ENCODE measurements at regions not wholly inside any gene's neighbourhood (a gene's known extent, or its start where the extent isn't known, plus 50 kb on each side); places are given as distances from the start of the nearest gene placed in this dataset.

DNA sequence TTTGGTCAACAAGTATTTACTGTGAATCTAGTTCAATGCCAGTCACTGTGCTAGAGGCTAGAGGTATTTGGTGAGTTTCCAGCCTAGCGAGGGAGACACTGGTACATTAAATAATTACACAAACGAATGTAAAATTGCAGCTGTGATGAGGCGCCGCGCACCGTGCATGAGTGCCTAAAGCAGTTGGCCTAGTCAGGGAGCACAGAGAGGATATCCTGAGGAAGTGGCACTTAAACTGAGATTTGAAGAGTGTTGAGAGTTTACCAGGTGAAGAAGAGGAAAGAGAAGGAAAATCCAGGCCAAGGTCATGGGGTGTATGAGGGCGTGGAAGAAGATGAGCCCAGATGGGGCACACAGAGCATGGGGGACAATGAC is 157.6 kb upstream of the NDUFV2 start:
- WGBS, 2 donors: 52 to 53% methylated on average over 7 of the region's 7 CpGs
- Histone ChIP-seq H3K9me3 (no peaks in the 10 kb centered on the region), H3K27ac (no peak overlapping the region), H3K36me3 (no peaks in the 10 kb centered on the region), H3K27me3 (no peaks in the 10 kb centered on the region), H3K4me3 (replicated peaks in 1 of 3) (no peak overlapping the region), H3K4me1 (no peaks in the 10 kb centered on the region)
- intact Hi-C loops (cut with DNase I): no loop called here
- TF ChIP-seq, protein P1, sequence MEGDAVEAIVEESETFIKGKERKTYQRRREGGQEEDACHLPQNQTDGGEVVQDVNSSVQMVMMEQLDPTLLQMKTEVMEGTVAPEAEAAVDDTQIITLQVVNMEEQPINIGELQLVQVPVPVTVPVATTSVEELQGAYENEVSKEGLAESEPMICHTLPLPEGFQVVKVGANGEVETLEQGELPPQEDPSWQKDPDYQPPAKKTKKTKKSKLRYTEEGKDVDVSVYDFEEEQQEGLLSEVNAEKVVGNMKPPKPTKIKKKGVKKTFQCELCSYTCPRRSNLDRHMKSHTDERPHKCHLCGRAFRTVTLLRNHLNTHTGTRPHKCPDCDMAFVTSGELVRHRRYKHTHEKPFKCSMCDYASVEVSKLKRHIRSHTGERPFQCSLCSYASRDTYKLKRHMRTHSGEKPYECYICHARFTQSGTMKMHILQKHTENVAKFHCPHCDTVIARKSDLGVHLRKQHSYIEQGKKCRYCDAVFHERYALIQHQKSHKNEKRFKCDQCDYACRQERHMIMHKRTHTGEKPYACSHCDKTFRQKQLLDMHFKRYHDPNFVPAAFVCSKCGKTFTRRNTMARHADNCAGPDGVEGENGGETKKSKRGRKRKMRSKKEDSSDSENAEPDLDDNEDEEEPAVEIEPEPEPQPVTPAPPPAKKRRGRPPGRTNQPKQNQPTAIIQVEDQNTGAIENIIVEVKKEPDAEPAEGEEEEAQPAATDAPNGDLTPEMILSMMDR (IDR thresholded peaks at IDR 0.05): no peak
- no peak for TF ChIP-seq POLR2A (IDR thresholded peaks at IDR 0.05)
- DNase-seq: no peak

DNA sequence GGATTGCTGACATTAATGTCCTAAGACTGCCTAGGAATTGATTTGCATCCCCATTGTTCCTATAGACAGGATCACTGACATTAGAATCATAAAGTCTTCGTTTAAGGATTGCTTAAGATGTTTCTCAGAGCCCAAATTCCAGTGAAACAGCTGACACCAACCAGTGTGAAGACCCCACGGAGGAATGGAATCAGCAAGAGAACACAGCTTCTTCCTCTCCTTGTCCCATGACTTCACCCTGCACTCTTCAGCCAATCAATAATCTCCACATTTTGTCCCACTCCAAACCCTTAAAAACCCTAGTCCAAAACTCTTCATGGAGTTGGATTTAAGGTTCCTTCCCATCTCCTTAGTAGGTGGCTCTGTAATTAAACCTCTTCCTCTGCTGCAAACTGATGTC is 157.0 kb upstream of the NDUFV2 start:
- DNase-seq: no peak
- intact Hi-C loops (cut with DNase I): no loop called here
- no peaks in the 10 kb centered on the region for H3K36me3 ChIP-seq
- H3K27ac ChIP-seq: no peak overlapping the region
- H3K27me3 ChIP-seq: no peaks in the 10 kb centered on the region
- no peak for TF ChIP-seq POLR2A (IDR thresholded peaks at IDR 0.05)
- TF ChIP-seq, protein P1 (IDR thresholded peaks at IDR 0.05): no peak
- 41 to 44% methylated on average over 2 of the region's 2 CpGs for WGBS, 2 donors
- H3K9me3 ChIP-seq: no peaks in the 10 kb centered on the region
- H3K4me3 ChIP-seq (replicated peaks in 1 of 3): no peak overlapping the region
- H3K4me1 ChIP-seq: no peaks in the 10 kb centered on the region

DNA sequence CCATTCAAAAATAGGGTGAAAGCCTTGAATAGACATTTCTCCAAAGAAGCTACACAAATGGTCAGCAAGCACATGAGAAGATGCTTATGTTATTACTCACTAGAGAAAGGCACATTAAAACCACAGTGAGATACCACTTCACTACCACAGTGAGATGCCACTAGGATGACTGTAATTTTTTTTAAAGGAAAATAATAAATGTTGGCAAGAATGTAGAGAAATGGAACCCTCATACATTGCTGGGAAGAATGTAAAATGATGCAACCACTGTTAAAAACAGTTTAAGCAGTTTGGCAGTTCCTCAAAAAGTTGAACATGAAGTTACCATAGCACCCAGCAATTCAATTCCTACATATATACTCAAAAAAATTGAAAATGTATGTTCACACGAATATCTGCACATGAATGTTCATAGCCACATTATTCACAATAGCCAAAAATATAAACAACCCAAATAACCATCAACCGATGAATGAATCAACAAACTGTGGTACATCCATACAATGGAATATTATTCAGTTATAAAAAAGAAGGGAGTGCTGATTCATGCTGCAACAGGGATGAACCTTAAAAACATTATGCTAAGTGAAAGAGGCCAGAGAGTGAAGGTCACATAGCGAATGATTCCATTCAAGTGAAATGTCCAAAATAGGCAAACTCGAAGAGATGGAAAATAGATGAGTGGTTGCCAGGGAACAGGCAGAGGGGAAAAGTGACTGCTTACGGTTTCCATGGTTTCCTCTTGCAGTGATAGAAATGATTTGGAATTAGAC is 156.2 kb upstream of the NDUFV2 start:
- Histone ChIP-seq H3K4me3 (replicated peaks in 1 of 3) (no peak overlapping the region), H3K27ac (no peak overlapping the region), H3K36me3 (no peaks in the 10 kb centered on the region), H3K4me1 (no peaks in the 10 kb centered on the region), H3K9me3 (no peaks in the 10 kb centered on the region), H3K27me3 (no peaks in the 10 kb centered on the region)
- 83 to 94% methylated on average over 5 of the region's 5 CpGs for WGBS, 2 donors
- DNase-seq: no peak
- intact Hi-C loops (cut with DNase I): no loop called here
- TF ChIP-seq, protein P1 (IDR thresholded peaks at IDR 0.05): no peak
- TF ChIP-seq POLR2A (IDR thresholded peaks at IDR 0.05): no peak

DNA sequence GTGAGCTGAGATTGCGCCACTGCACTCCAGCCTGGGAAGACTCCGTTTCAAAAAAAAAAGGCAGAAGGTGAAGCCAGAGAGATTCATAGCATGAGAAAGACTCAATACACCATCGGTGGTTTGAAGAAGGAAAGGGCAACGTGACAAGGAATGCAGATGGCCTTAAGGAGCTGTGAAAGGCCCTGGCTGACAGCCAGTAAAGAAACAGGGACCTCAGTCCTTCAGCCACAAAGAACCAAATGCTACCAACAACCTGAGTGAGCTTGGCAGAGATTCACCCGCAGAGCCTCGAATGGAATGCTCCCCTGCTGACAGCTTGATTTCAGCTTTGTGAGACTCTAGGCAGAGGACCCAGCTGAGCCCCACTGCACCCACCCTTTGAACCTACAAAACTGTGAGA is 154.9 kb upstream of the NDUFV2 start:
- H3K27me3 ChIP-seq: no peaks in the 10 kb centered on the region
- WGBS, 2 donors: 47 to 51% methylated on average over 6 of the region's 6 CpGs
- no peak overlapping the region for H3K4me3 ChIP-seq (replicated peaks in 1 of 3)
- DNase-seq: no peak
- intact Hi-C loops (cut with DNase I): no loop called here
- H3K36me3 ChIP-seq: no peaks in the 10 kb centered on the region
- TF ChIP-seq, protein P1 (IDR thresholded peaks at IDR 0.05): no peak
- TF ChIP-seq POLR2A (IDR thresholded peaks at IDR 0.05): no peak
- H3K27ac ChIP-seq: no peak overlapping the region
- no peaks in the 10 kb centered on the region for H3K4me1 ChIP-seq
- no peaks in the 10 kb centered on the region for H3K9me3 ChIP-seq

DNA sequence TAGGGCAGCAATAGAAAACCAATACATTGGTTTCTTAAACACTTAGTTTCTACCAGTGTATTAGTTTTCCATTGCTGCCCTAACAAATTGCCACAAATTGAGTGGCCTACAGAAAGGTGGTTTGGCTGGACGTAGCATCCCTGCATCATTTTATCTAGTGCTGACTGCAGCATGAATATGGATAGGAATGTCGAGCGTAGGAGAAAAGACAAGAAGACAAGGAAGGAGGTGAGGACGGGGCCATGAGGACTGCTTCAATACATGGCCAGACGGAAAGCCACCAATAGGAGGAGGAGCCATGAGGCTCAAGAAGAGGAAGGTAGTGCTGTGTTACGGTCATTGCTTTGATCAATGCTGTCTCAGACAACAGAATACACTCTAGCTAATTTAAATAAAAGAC is 154.5 kb upstream of the NDUFV2 start:
- H3K9me3 ChIP-seq: no peaks in the 10 kb centered on the region
- no peaks in the 10 kb centered on the region for H3K4me1 ChIP-seq
- WGBS, 2 donors: 89% methylated on average over 6 of the region's 6 CpGs
- H3K4me3 ChIP-seq (replicated peaks in 1 of 3): no peak overlapping the region
- no peak overlapping the region for H3K27ac ChIP-seq
- no peaks in the 10 kb centered on the region for H3K27me3 ChIP-seq
- H3K36me3 ChIP-seq: no peaks in the 10 kb centered on the region
- TF ChIP-seq, protein P1 (IDR thresholded peaks at IDR 0.05): no peak
- DNase-seq: no peak
- intact Hi-C loops (cut with DNase I): no loop called here

All from thyroid gland (tissue), 4 donors.